DND-41 (cell line): ENCODE measurements at regions not wholly inside any gene's neighbourhood (a gene's known extent, or its start where the extent isn't known, plus 50 kb on each side); places are given as distances from the start of the nearest gene placed in this dataset.

Source experiments
- ATAC-seq: fragments of 200-7000 bp; cut with Tn5 transposase; 3 replicates; pipeline ENCODE4 v1.9.1; 2021; ENCODE audit warnings: low read depth; ENCODE audit not compliant: insufficient read depth
- DNase-seq: peaks from one replicate; pipeline ENCODE4 v3.0.0-alpha.2; 2020
- H2AFZ ChIP-seq: 2 replicates; pipeline ENCODE4 v1.6.0; 2012; ENCODE audit warnings: low read depth, low read length
- H3K27ac ChIP-seq: 2 replicates; pipeline ENCODE4 v1.5.1; 2012; ENCODE audit warnings: low read length, inconsistent platforms
- H3K27me3 ChIP-seq: fragments of 200-600 bp; sonication (generic); 2 replicates; pipeline ENCODE4 v1.6.0; 2012; ENCODE audit warnings: low read length, mild to moderate bottlenecking, inconsistent platforms; ENCODE audit not compliant: insufficient read depth, poor library complexity
- H3K36me3 ChIP-seq: 2 replicates; pipeline ENCODE4 v1.5.1; 2012; ENCODE audit warnings: low read length, inconsistent platforms; ENCODE audit not compliant: insufficient read depth
- H3K4me1 ChIP-seq: 2 replicates; pipeline ENCODE4 v1.5.1; 2012; ENCODE audit warnings: mild to moderate bottlenecking, low read length; ENCODE audit not compliant: insufficient read depth
- H3K4me2 ChIP-seq: 2 replicates; pipeline ENCODE4 v1.6.0; 2012; ENCODE audit warnings: mild to moderate bottlenecking, moderate library complexity, low read length, inconsistent platforms; ENCODE audit not compliant: insufficient read depth
- H3K4me3 ChIP-seq, 2 experiments: fragments of 200-600 bp in 1 of 2; shearing (Covaris generic) in 1 of 2; 2 replicates each; pipeline ENCODE4 v1.5.1; 2012 to 2016; ENCODE audit warnings: inconsistent platforms in 2 of 2, low read length in 2 of 2, mild to moderate bottlenecking in 2 of 2, low read depth in 1 of 2, moderate library complexity in 1 of 2
- H3K79me2 ChIP-seq: 2 replicates; pipeline ENCODE4 v1.6.0; 2012; ENCODE audit warnings: low read length, inconsistent platforms; ENCODE audit not compliant: insufficient read depth
- H3K9ac ChIP-seq: 2 replicates; pipeline ENCODE4 v1.6.0; 2012; ENCODE audit warnings: low read depth, mild to moderate bottlenecking, inconsistent platforms, low read length, moderate library complexity
- H3K9me3 ChIP-seq: 2 replicates; pipeline ENCODE4 v1.5.1; 2012; ENCODE audit warnings: low read length, moderate library complexity, mild to moderate bottlenecking, inconsistent platforms; ENCODE audit not compliant: insufficient read depth, severe bottlenecking
- H4K20me1 ChIP-seq: 2 replicates; pipeline ENCODE4 v1.6.0; 2012; ENCODE audit warnings: low read length; ENCODE audit not compliant: insufficient read depth
- CTCF ChIP-seq: IDR thresholded peaks from 2 replicates; pipeline ENCODE4 v1.5.1; 2012; ENCODE audit warnings: borderline replicate concordance, low read length, moderate library complexity, mild to moderate bottlenecking; ENCODE audit not compliant: poor library complexity, severe bottlenecking; ENCODE audit errors: extremely low read depth
- EZH2 ChIP-seq: IDR thresholded peaks from 3 replicates; pipeline ENCODE4 v1.6.1; 2012; ENCODE audit warnings: borderline replicate concordance, low read depth, mild to moderate bottlenecking, moderate library complexity, low read length, inconsistent platforms; ENCODE audit not compliant: severe bottlenecking

- no peak for ATAC-seq
- peaks cover 9% of the 10 kb centered on the region for H3K9me3 ChIP-seq
- H4K20me1 ChIP-seq = no peaks in the 10 kb centered on the region
- H3K4me2 ChIP-seq = no peak overlapping the region
- H3K4me3 ChIP-seq = no peak overlapping the region
- no peak overlapping the region for H3K9ac ChIP-seq
- DNase-seq = no peak
- H3K4me1 ChIP-seq = peaks cover 15% of the 10 kb centered on the region
- no peak overlapping the region for H2AFZ ChIP-seq
- H3K27ac ChIP-seq = no peak overlapping the region
- no peaks in the 10 kb centered on the region for H3K36me3 ChIP-seq
- H3K79me2 ChIP-seq = no peaks in the 10 kb centered on the region
- no peaks in the 10 kb centered on the region for H3K27me3 ChIP-seq
- TF ChIP-seq CTCF = no peak
- TF ChIP-seq EZH2 = no peak
Observed at GRCh38 chr21:35533893-35534292, 484.8 kb upstream of the RUNX1 start.

GRCh38 chr21:35530766-35531165, 481.7 kb upstream of the RUNX1 start:
- Histone ChIP-seq H2AFZ (no peak overlapping the region), H3K36me3 (no peaks in the 10 kb centered on the region), H3K4me3 (no peak overlapping the region), H3K4me2 (no peak overlapping the region), H4K20me1 (no peaks in the 10 kb centered on the region), H3K4me1 (peaks cover 43% of the 10 kb centered on the region), H3K27me3 (no peaks in the 10 kb centered on the region), H3K9ac (no peak overlapping the region), H3K79me2 (no peaks in the 10 kb centered on the region), H3K9me3 (peaks cover 4% of the 10 kb centered on the region), H3K27ac (no peak overlapping the region)
- TF ChIP-seq EZH2 (no peak), CTCF (no peak)
- no peak for DNase-seq
- ATAC-seq = no peak

- peak; percentile 66 for DNase-seq
- peak overlapping the region; percentile 1 to 55; a peak in 3 of 4 replicates for H3K4me3 ChIP-seq
- H3K9ac ChIP-seq = peak overlapping the region; percentile 67
- H3K27ac ChIP-seq = peak overlapping the region; percentile 87
- H3K27me3 ChIP-seq = no peaks in the 10 kb centered on the region
- H4K20me1 ChIP-seq = no peaks in the 10 kb centered on the region
- peak overlapping the region; percentile 75 for H2AFZ ChIP-seq
- peak overlapping the region; percentile 75 for H3K4me2 ChIP-seq
- no peaks in the 10 kb centered on the region for H3K79me2 ChIP-seq
- H3K36me3 ChIP-seq = no peaks in the 10 kb centered on the region
- no peaks in the 10 kb centered on the region for H3K9me3 ChIP-seq
- peak; percentile 71 for ATAC-seq
- peaks cover 57% of the 10 kb centered on the region for H3K4me1 ChIP-seq
- TF ChIP-seq CTCF (no peak), EZH2 (no peak)
Observed at GRCh38 chr21:35529171-35529863, 480.2 kb upstream of the RUNX1 start.
